NCI-H345 treated with DMSO at 0.1 percent for 48 hours (cell line): ENCODE measurements at regions not wholly inside any gene's neighbourhood (a gene's known extent, or its start where the extent isn't known, plus 50 kb on each side); places are given as distances from the start of the nearest gene placed in this dataset.

ENCODE experiments used
- DNase-seq: peaks from one replicate; lab custom pipeline; 2025; ENCODE audit not compliant: unreplicated experiment; lab: John Stamatoyannopoulos, UW

GRCh38 chr4:13316354-13316753 lies 167.8 kb downstream of the RAB28 start:
- no peak for DNase-seq

- no peak for DNase-seq
Observed at GRCh38 chr4:13313856-13314255, 170.3 kb downstream of the RAB28 start.

- no peak for DNase-seq
Observed at GRCh38 chr4:13312264-13312663, 171.9 kb downstream of the RAB28 start.

GRCh38 chr4:13309751-13310150 lies 174.4 kb downstream of the RAB28 start:
- DNase-seq, result no peak

GRCh38 chr4:13306356-13306755 lies 177.8 kb downstream of the RAB28 start:
- DNase-seq, result no peak

GRCh38 chr4:13302876-13303275 lies 181.3 kb downstream of the RAB28 start:
- no peak for DNase-seq

GRCh38 chr4:13299343-13299742 lies 184.8 kb downstream of the RAB28 start:
- no peak for DNase-seq

GRCh38 chr4:13298655-13299054 lies 185.5 kb downstream of the RAB28 start:
- DNase-seq, result no peak

GRCh38 chr4:13296986-13297385 lies 187.2 kb downstream of the RAB28 start:
- DNase-seq, result no peak

- no peak for DNase-seq
Observed at GRCh38 chr4:13294961-13295605, 189.1 kb downstream of the RAB28 start.

GRCh38 chr4:13292372-13292771 lies 191.8 kb downstream of the RAB28 start:
- DNase-seq, result no peak

GRCh38 chr4:13289391-13289790 lies 194.7 kb downstream of the RAB28 start:
- DNase-seq, result no peak

- DNase-seq, result no peak
Observed at GRCh38 chr4:13285336-13285735, 198.8 kb downstream of the RAB28 start.

- DNase-seq, result no peak
Observed at GRCh38 chr4:13284932-13285331, 199.2 kb downstream of the RAB28 start.

GRCh38 chr4:13276357-13276756 lies 207.8 kb downstream of the RAB28 start:
- DNase-seq, result no peak

- no peak for DNase-seq
Observed at GRCh38 chr4:13268703-13269102, 215.4 kb downstream of the RAB28 start.

- DNase-seq, result no peak
Observed at GRCh38 chr4:13268165-13268564, 216.0 kb downstream of the RAB28 start.

- DNase-seq, result no peak
Observed at GRCh38 chr4:13267091-13267490, 217.0 kb downstream of the RAB28 start.

GRCh38 chr4:13266687-13267086 lies 217.5 kb downstream of the RAB28 start:
- DNase-seq, result no peak

- no peak for DNase-seq
Observed at GRCh38 chr4:13263967-13264525, 220.1 kb downstream of the RAB28 start.

- no peak for DNase-seq
Observed at GRCh38 chr4:13262816-13263215, 221.3 kb downstream of the RAB28 start.

GRCh38 chr4:13261486-13262257 lies 222.5 kb downstream of the RAB28 start:
- DNase-seq, result no peak
